A549 (cell line): ENCODE measurements at regions not wholly inside any gene's neighbourhood (a gene's known extent, or its start where the extent isn't known, plus 50 kb on each side); places are given as distances from the start of the nearest gene placed in this dataset.

ENCODE experiments used
- ATAC-seq, 2 experiments: fragments of 200-7000 bp in 1 of 2; fragments of >200 bp in 1 of 2; cut with Nextera tagmentation in 1 of 2; cut with Tn5 transposase in 1 of 2; 3 replicates each; pipeline versions ENCODE4 v1.8.0 to v1.9.1; 2018 to 2020; ENCODE audit warnings: mild to moderate bottlenecking in 1 of 2, moderate library complexity in 1 of 2
- CTCF ChIA-PET: fragments of 300-600 bp; sonication (Branson Sonifier 250); formaldehyde crosslinking; extraction: SDS; loops from one replicate; lab custom pipeline; 2021; ENCODE audit warnings: antibody characterized with exemption, inconsistent platforms; lab: Yijun Ruan, JAX
- POLR2A ChIA-PET: fragments of 350-600 bp; formaldehyde crosslinking; extraction: SDS; loops from one replicate; lab custom pipeline; 2021; ENCODE audit warnings: antibody characterized with exemption, inconsistent platforms; lab: Yijun Ruan, JAX
- DNase-seq, 2 experiments: peaks; one replicate each; pipeline versions ENCODE4 v3.0.0 to v3.0.0-alpha.2; 2011 to 2016; ENCODE audit warnings: low read depth in 1 of 2, low spot score in 1 of 2
- FAIRE-seq: peaks from 2 replicates; lab custom pipeline; 2011; peaks lifted over from hg19 to GRCh38; lab: Jason Lieb, UNC
- H3K27ac ChIP-seq, 2 experiments: fragments of >200 bp; sonication (Bioruptor Twin); formaldehyde crosslinking; 3 replicates each; pipeline ENCODE4 v1.5.1; 2016 to 2017
- H3K4me1 ChIP-seq: fragments of >200 bp; sonication (Bioruptor Twin); formaldehyde crosslinking; 3 replicates; pipeline ENCODE4 v1.6.1; 2016
- H3K4me2 ChIP-seq: fragments of >200 bp; sonication (Bioruptor Twin); formaldehyde crosslinking; 3 replicates; pipeline ENCODE4 v1.6.1; 2016
- H3K4me3 ChIP-seq: fragments of >200 bp; sonication (Bioruptor Twin); formaldehyde crosslinking; 3 replicates; pipeline ENCODE4 v1.5.1; 2016
- H3K9me3 ChIP-seq: fragments of >200 bp; sonication (Bioruptor Twin); formaldehyde crosslinking; 3 replicates; pipeline ENCODE4 v1.6.1; 2016
- BHLHE40 ChIP-seq: IDR thresholded peaks from 2 replicates; pipeline ENCODE4 v1.6.1; 2012; ENCODE audit warnings: low read depth, low read length, inconsistent platforms
- CBX8 ChIP-seq: fragments of 200-600 bp; sonication (generic); IDR thresholded peaks from 2 replicates; pipeline ENCODE4 v1.6.1; 2016
- CEBPB ChIP-seq, 2 experiments: fragments of >200 bp in 1 of 2; sonication (Bioruptor Twin) in 1 of 2; formaldehyde crosslinking in 1 of 2; IDR thresholded peaks; 2 replicates each; pipeline ENCODE4 v1.6.1; 2012 to 2016
- CTCF ChIP-seq: fragments of >200 bp; sonication (Bioruptor Twin); formaldehyde crosslinking; IDR thresholded peaks from 3 replicates; pipeline ENCODE4 v1.5.1; 2016
- EHMT2 ChIP-seq: fragments of 200-600 bp; sonication (generic); IDR thresholded peaks from 2 replicates; pipeline ENCODE4 v1.6.1; 2016; ENCODE audit warnings: antibody characterized with exemption, low read depth, mild to moderate bottlenecking, moderate library complexity
- EP300 ChIP-seq, 2 experiments: fragments of >200 bp; sonication (Bioruptor Twin); formaldehyde crosslinking; IDR thresholded peaks; 2 replicates in 1 of 2; 3 replicates in 1 of 2; pipeline ENCODE4 v1.6.1; 2016 to 2017
- ESRRA ChIP-seq: fragments of 150-350 bp; IDR thresholded peaks from 2 replicates; pipeline ENCODE4 v1.6.1; 2014; ENCODE audit warnings: mild to moderate bottlenecking, low read length, borderline replicate concordance
- FOSL2 ChIP-seq, 2 experiments: fragments of 450-650 bp in 1 of 2; fragments of >200 bp in 1 of 2; sonication (Bioruptor Twin) in 1 of 2; formaldehyde crosslinking; IDR thresholded peaks; 2 replicates each; pipeline versions ENCODE4 v1.5.0 to v1.6.1; 2016 to 2020; ENCODE audit warnings: mild to moderate bottlenecking in 1 of 2, moderate library complexity in 1 of 2
- HOXB13 ChIP-seq: fragments of 250-450 bp; sonication (Bioruptor Pico); IDR thresholded peaks from 2 replicates; pipeline ENCODE4 v1.5.0; 2020; ENCODE audit warnings: low read depth, mild to moderate bottlenecking, moderate library complexity
- JUN ChIP-seq, 2 experiments: fragments of >200 bp; sonication (Bioruptor Twin); formaldehyde crosslinking; IDR thresholded peaks; 2 replicates in 1 of 2; 3 replicates in 1 of 2; pipeline ENCODE4 v1.6.1; 2016 to 2017
- KDM1A ChIP-seq: fragments of 200-600 bp; sonication (generic); IDR thresholded peaks from 2 replicates; pipeline ENCODE4 v1.6.1; 2016; ENCODE audit warnings: low read depth, mild to moderate bottlenecking
- KDM5A ChIP-seq: fragments of 200-600 bp; sonication (generic); IDR thresholded peaks from 2 replicates; pipeline ENCODE4 v1.6.1; 2016; ENCODE audit warnings: antibody characterized with exemption, mild to moderate bottlenecking
- MAFK ChIP-seq: fragments of 450-650 bp; IDR thresholded peaks from 2 replicates; pipeline ENCODE4 v1.6.1; 2014; ENCODE audit not compliant: partially characterized antibody
- NFE2L2 ChIP-seq: fragments of 150-350 bp; conservative IDR thresholded peaks from 2 replicates; pipeline ENCODE4 v1.6.1; 2014; ENCODE audit warnings: low read length
- PHF8 ChIP-seq: fragments of 200-600 bp; sonication (generic); IDR thresholded peaks from 2 replicates; pipeline ENCODE4 v1.6.1; 2016; ENCODE audit warnings: low read depth, mild to moderate bottlenecking, antibody characterized with exemption, moderate library complexity, borderline replicate concordance
- POLR2A ChIP-seq: IDR thresholded peaks from 2 replicates; pipeline ENCODE4 v1.6.1; 2012; ENCODE audit warnings: mild to moderate bottlenecking, low read length
- RAD21 ChIP-seq, 2 experiments: fragments of >200 bp in 1 of 2; sonication (Bioruptor Twin) in 1 of 2; formaldehyde crosslinking in 1 of 2; IDR thresholded peaks in 1 of 2; conservative IDR thresholded peaks in 1 of 2; 2 replicates in 1 of 2; 3 replicates in 1 of 2; pipeline ENCODE4 v1.6.1; 2012 to 2018; ENCODE audit warnings: inconsistent platforms in 1 of 2
- REST ChIP-seq: fragments of 200-600 bp; sonication (generic); IDR thresholded peaks from 2 replicates; pipeline ENCODE4 v1.6.1; 2016; ENCODE audit warnings: antibody characterized with exemption, mild to moderate bottlenecking, moderate library complexity
- TFCP2L1 ChIP-seq: fragments of 250-450 bp; sonication (Bioruptor Pico); IDR thresholded peaks from 2 replicates; pipeline ENCODE4 v1.5.0; 2021; ENCODE audit warnings: mild to moderate bottlenecking
- ZC3H11A ChIP-seq: fragments of 450-650 bp; IDR thresholded peaks from 2 replicates; pipeline ENCODE4 v1.6.1; 2014; ENCODE audit warnings: antibody characterized with exemption, mild to moderate bottlenecking
- ZNF302 ChIP-seq: fragments of 250-450 bp; sonication (Bioruptor Pico); IDR thresholded peaks from 2 replicates; pipeline ENCODE4 v1.9.0; 2021; ENCODE audit warnings: inconsistent platforms, mild to moderate bottlenecking, moderate library complexity
- ZSCAN20 ChIP-seq: fragments of 250-450 bp; sonication (Bioruptor Pico); IDR thresholded peaks from 2 replicates; pipeline ENCODE4 v1.8.0; 2022; ENCODE audit warnings: mild to moderate bottlenecking, moderate library complexity
- WGBS: methylation state at CpG from one replicate; pipeline ENCODE4 v1.1.6; 2017; ENCODE audit errors: missing lambda C conversion rate; 5-methylcytosine and 5-hydroxymethylcytosine counted together

GRCh38 chr3:61369678-61370077 is 118.4 kb upstream of the FHIT start (continued):
- TF ChIP-seq PHF8 (no peak), ESRRA (no peak), EP300 (IDR thresholded peaks at IDR 0.05) (no peak), TFCP2L1 (CRISPR knock-in tag) (no peak), NFE2L2 (no peak), KDM1A (no peak)

GRCh38 chr3:61371123-61371522 is 119.9 kb upstream of the FHIT start:
- TF ChIP-seq CBX8: no peak
- TF ChIP-seq EHMT2: no peak
- no peak for TF ChIP-seq REST
- TF ChIP-seq HOXB13 (CRISPR knock-in tag): no peak
- no peak for TF ChIP-seq ZNF302 (CRISPR knock-in tag)
- peak; percentile 13 to 29; a peak in 2 of 5 replicates for TF ChIP-seq RAD21 (conservative IDR thresholded peaks at IDR 0.05 in 1 of 2, IDR thresholded peaks at IDR 0.05 in 1 of 2)
- no peak for TF ChIP-seq POLR2A
- peak; percentile 27; the same call in 2 of the 3 replicates for TF ChIP-seq CTCF
- TF ChIP-seq MAFK: no peak
- no peak for TF ChIP-seq JUN (IDR thresholded peaks at IDR 0.05)
- TF ChIP-seq KDM5A: no peak
- TF ChIP-seq, all 56 proteins: peak for 2
- no peak overlapping the region for H3K4me3 ChIP-seq
- FAIRE-seq (no peak), ATAC-seq (no peak), DNase-seq (peak; percentile 3 to 12)
- ChIA-PET POLR2A (no interaction called here), CTCF (interaction anchor here (1.0 kb wide), 1 partner anchor 19 kb away, joined by 3 read pairs; no protein-coding TSS in a partner anchor)
- no peak overlapping the region for H3K4me2 ChIP-seq
- no peaks in the 10 kb centered on the region for H3K4me1 ChIP-seq
- no peaks in the 10 kb centered on the region for H3K9me3 ChIP-seq
- H3K27ac ChIP-seq: no peak overlapping the region
- 6% methylated on average over 1 of the region's 1 CpG for WGBS

- ATAC-seq: no peak
- no peak overlapping the region for H3K4me3 ChIP-seq
- no peak overlapping the region for H3K27ac ChIP-seq
- TF ChIP-seq ZSCAN20 (CRISPR knock-in tag) (no peak), KDM1A (no peak), ZC3H11A (no peak), CEBPB (IDR thresholded peaks at IDR 0.05) (no peak), FOSL2 (IDR thresholded peaks at IDR 0.05) (no peak), FOSL2 (CRISPR knock-in tag; IDR thresholded peaks at IDR 0.05) (no peak), CTCF (no peak), MAFK (peak; percentile 48), BHLHE40 (no peak)
- TF ChIP-seq, all 56 proteins: peak for 1
- FAIRE-seq (no peak), DNase-seq (no peak)
- POLR2A ChIA-PET: no interaction called here
- no peaks in the 10 kb centered on the region for H3K4me1 ChIP-seq
- 81% methylated on average over 1 of the region's 1 CpG for WGBS
- CTCF ChIA-PET: no interaction called here
- H3K9me3 ChIP-seq: no peaks in the 10 kb centered on the region
- H3K4me2 ChIP-seq: no peak overlapping the region
Observed at GRCh38 chr3:61372723-61373122, 121.5 kb upstream of the FHIT start.
